ENCODE measurements at regions not wholly inside any gene's neighbourhood (a gene's known extent, or its start where the extent isn't known, plus 50 kb on each side); places are given as distances from the start of the nearest gene placed in this dataset.

GRCh38 chr1:29514361-29515169 lies 278.2 kb downstream of the PTPRU start:
- Mint-ChIP-seq H3K4me1 (ENCODE audit: low read depth) (no peaks in the 10 kb centered on the region), H3K36me3 (ENCODE audit: low read depth) (no peaks in the 10 kb centered on the region), H3K27ac (ENCODE audit: unreplicated experiment) (no peak overlapping the region), H3K27me3 (ENCODE audit: low read depth) (peaks cover 45% of the 10 kb centered on the region), H3K9me3 (ENCODE audit: low read depth) (no peaks in the 10 kb centered on the region), H3K4me3 (ENCODE audit: unreplicated experiment) (no peak overlapping the region)
- no peak for TF ChIP-seq CTCF (IDR thresholded peaks at IDR 0.05)
- DNase-seq (ENCODE audit: low spot score): no peak

GRCh38 chr1:29513357-29513756 lies 277.0 kb downstream of the PTPRU start:
- H3K27ac Mint-ChIP-seq (ENCODE audit: unreplicated experiment): no peak overlapping the region
- no peaks in the 10 kb centered on the region for H3K4me1 Mint-ChIP-seq (ENCODE audit: low read depth)
- DNase-seq (ENCODE audit: low spot score): no peak
- no peaks in the 10 kb centered on the region for H3K9me3 Mint-ChIP-seq (ENCODE audit: low read depth)
- no peak overlapping the region for H3K4me3 Mint-ChIP-seq (ENCODE audit: unreplicated experiment)
- H3K36me3 Mint-ChIP-seq (ENCODE audit: low read depth): no peaks in the 10 kb centered on the region
- peak; percentile 74 for TF ChIP-seq CTCF (IDR thresholded peaks at IDR 0.05)
- H3K27me3 Mint-ChIP-seq (ENCODE audit: low read depth): peaks cover 49% of the 10 kb centered on the region

- TF ChIP-seq CTCF (IDR thresholded peaks at IDR 0.05): no peak
- Mint-ChIP-seq H3K27me3 (ENCODE audit: low read depth) (peaks cover 57% of the 10 kb centered on the region), H3K9me3 (ENCODE audit: low read depth) (no peaks in the 10 kb centered on the region), H3K36me3 (ENCODE audit: low read depth) (no peaks in the 10 kb centered on the region), H3K27ac (ENCODE audit: unreplicated experiment) (no peak overlapping the region), H3K4me3 (ENCODE audit: unreplicated experiment) (no peak overlapping the region), H3K4me1 (ENCODE audit: low read depth) (no peaks in the 10 kb centered on the region)
- DNase-seq (ENCODE audit: low spot score): no peak
These were observed 275.1 kb downstream of the PTPRU start for GRCh38 chr1:29511436-29511835.

GRCh38 chr1:29508458-29509107 lies 272.3 kb downstream of the PTPRU start:
- no peak for TF ChIP-seq CTCF (IDR thresholded peaks at IDR 0.05)
- H3K4me3 Mint-ChIP-seq (ENCODE audit: unreplicated experiment): no peak overlapping the region
- no peaks in the 10 kb centered on the region for H3K36me3 Mint-ChIP-seq (ENCODE audit: low read depth)
- peaks cover 51% of the 10 kb centered on the region for H3K27me3 Mint-ChIP-seq (ENCODE audit: low read depth)
- no peak for DNase-seq (ENCODE audit: low spot score)
- H3K4me1 Mint-ChIP-seq (ENCODE audit: low read depth): no peaks in the 10 kb centered on the region
- no peak overlapping the region for H3K27ac Mint-ChIP-seq (ENCODE audit: unreplicated experiment)
- H3K9me3 Mint-ChIP-seq (ENCODE audit: low read depth): no peaks in the 10 kb centered on the region

GRCh38 chr1:29506678-29507225 lies 270.4 kb downstream of the PTPRU start:
- H3K27me3 Mint-ChIP-seq (ENCODE audit: low read depth): peaks cover 55% of the 10 kb centered on the region
- H3K9me3 Mint-ChIP-seq (ENCODE audit: low read depth): no peaks in the 10 kb centered on the region
- TF ChIP-seq CTCF (IDR thresholded peaks at IDR 0.05): no peak
- H3K27ac Mint-ChIP-seq (ENCODE audit: unreplicated experiment): no peak overlapping the region
- no peak overlapping the region for H3K4me3 Mint-ChIP-seq (ENCODE audit: unreplicated experiment)
- no peaks in the 10 kb centered on the region for H3K36me3 Mint-ChIP-seq (ENCODE audit: low read depth)
- DNase-seq (ENCODE audit: low spot score): no peak
- no peaks in the 10 kb centered on the region for H3K4me1 Mint-ChIP-seq (ENCODE audit: low read depth)
